Muscle of leg (tissue), 3 donors: ENCODE measurements at regions not wholly inside any gene's neighbourhood (a gene's known extent, or its start where the extent isn't known, plus 50 kb on each side); places are given as distances from the start of the nearest gene placed in this dataset.

Source experiments
- DNase-seq: peaks from one replicate; pipeline ENCODE4 v3.0.0; 2013
- H3K27ac ChIP-seq: one replicate; pipeline ENCODE4 v1.5.1; 2013; ENCODE audit warnings: mild to moderate bottlenecking, low read length, control low read depth
- H3K27me3 ChIP-seq: one replicate; pipeline ENCODE4 v1.6.1; 2013; ENCODE audit warnings: low read length; ENCODE audit not compliant: control insufficient read depth, insufficient read depth
- H3K36me3 ChIP-seq: one replicate; pipeline ENCODE4 v1.6.1; 2013; ENCODE audit warnings: low read length; ENCODE audit not compliant: control insufficient read depth, insufficient read depth
- H3K4me1 ChIP-seq: one replicate; pipeline ENCODE4 v1.6.1; 2013; ENCODE audit warnings: low read length; ENCODE audit not compliant: control insufficient read depth, insufficient read depth
- H3K4me3 ChIP-seq: one replicate; pipeline ENCODE4 v1.5.1; 2013; ENCODE audit warnings: low read length, control low read depth
- H3K9me3 ChIP-seq: replicated peaks from 2 replicates; pipeline ENCODE4 v1.6.1; 2013; ENCODE audit warnings: low read depth, low read length; ENCODE audit not compliant: control insufficient read depth
- WGBS: methylation state at CpG from one replicate; pipeline ENCODE4 v1.1.5; 2013; ENCODE audit warnings: missing lambda C conversion rate; ENCODE audit not compliant: insufficient coverage; 5-methylcytosine and 5-hydroxymethylcytosine counted together

GRCh38 chr12:25896981-25897380 lies 61.5 kb upstream of the RASSF8 start:
- DNase-seq = no peak
- Histone ChIP-seq H3K36me3 (no peaks in the 10 kb centered on the region), H3K4me1 (no peaks in the 10 kb centered on the region), H3K4me3 (no peak overlapping the region), H3K27ac (no peak overlapping the region), H3K27me3 (no peaks in the 10 kb centered on the region), H3K9me3 (peaks cover 5% of the 10 kb centered on the region)
- 42% methylated on average over 2 of the region's 2 CpGs for WGBS

- H3K4me3 ChIP-seq = no peak overlapping the region
- DNase-seq = no peak
- H3K36me3 ChIP-seq = no peaks in the 10 kb centered on the region
- H3K4me1 ChIP-seq = no peaks in the 10 kb centered on the region
- H3K27ac ChIP-seq = no peak overlapping the region
- H3K9me3 ChIP-seq = no peaks in the 10 kb centered on the region
- H3K27me3 ChIP-seq = no peaks in the 10 kb centered on the region
- WGBS = no CpG with 5 or more reads among the region's 2 CpGs
Measured at GRCh38 chr12:25903603-25904245, 54.8 kb upstream of the RASSF8 start.

GRCh38 chr12:25904442-25904841 lies 54.0 kb upstream of the RASSF8 start:
- no CpG with 5 or more reads among the region's 1 CpG for WGBS
- H3K4me1 ChIP-seq = no peaks in the 10 kb centered on the region
- DNase-seq = no peak
- H3K9me3 ChIP-seq = no peaks in the 10 kb centered on the region
- H3K27me3 ChIP-seq = no peaks in the 10 kb centered on the region
- H3K4me3 ChIP-seq = no peak overlapping the region
- H3K36me3 ChIP-seq = no peaks in the 10 kb centered on the region
- H3K27ac ChIP-seq = no peak overlapping the region

GRCh38 chr12:25906651-25907340 lies 51.7 kb upstream of the RASSF8 start:
- H3K4me1 ChIP-seq = no peaks in the 10 kb centered on the region
- H3K4me3 ChIP-seq = no peak overlapping the region
- no peaks in the 10 kb centered on the region for H3K36me3 ChIP-seq
- WGBS = no CpG with 5 or more reads among the region's 2 CpGs
- H3K27ac ChIP-seq = no peak overlapping the region
- no peaks in the 10 kb centered on the region for H3K9me3 ChIP-seq
- DNase-seq = no peak
- no peaks in the 10 kb centered on the region for H3K27me3 ChIP-seq
